ENCODE measurements at regions not wholly inside any gene's neighbourhood (a gene's known extent, or its start where the extent isn't known, plus 50 kb on each side); places are given as distances from the start of the nearest gene placed in this dataset.

- TF ChIP-seq ZC3H10 (CRISPR knock-in tag; IDR thresholded peaks at IDR 0.05) (no peak), TOX (CRISPR knock-in tag; IDR thresholded peaks at IDR 0.05; ENCODE audit: borderline replicate concordance) (no peak), CREB5 (CRISPR knock-in tag; IDR thresholded peaks at IDR 0.05; ENCODE audit: low read depth) (no peak), ZFP3 (CRISPR knock-in tag; IDR thresholded peaks at IDR 0.05) (no peak), SNAI2 (CRISPR knock-in tag; IDR thresholded peaks at IDR 0.05) (no peak)
- ATAC-seq: no peak
Measured at GRCh38 chr13:62524498-62524897, 1108.8 kb upstream of the PCDH20 start.

- TF ChIP-seq ZC3H10 (CRISPR knock-in tag; IDR thresholded peaks at IDR 0.05) (no peak), SNAI2 (CRISPR knock-in tag; IDR thresholded peaks at IDR 0.05) (no peak), ARNTL (CRISPR knock-in tag; IDR thresholded peaks at IDR 0.05; ENCODE audit: borderline replicate concordance, low read depth) (no peak), PATZ1 (CRISPR knock-in tag; IDR thresholded peaks at IDR 0.05; ENCODE audit: borderline replicate concordance) (no peak)
Measured at GRCh38 chr13:62524061-62524460, 1108.4 kb upstream of the PCDH20 start.

GRCh38 chr13:62512194-62513141 lies 1096.8 kb upstream of the PCDH20 start:
- peak; percentile 91 for ATAC-seq
- TF ChIP-seq ISL1 (CRISPR knock-in tag; IDR thresholded peaks at IDR 0.05): no peak

More at GRCh38 chr13:62524061-62524460, 1108.4 kb upstream of the PCDH20 start:
- no peak for ATAC-seq

- TF ChIP-seq OSR1 (CRISPR knock-in tag; IDR thresholded peaks at IDR 0.05) (no peak), ZNF8 (CRISPR knock-in tag; IDR thresholded peaks at IDR 0.05) (no peak), TCF4 (CRISPR knock-in tag; IDR thresholded peaks at IDR 0.05; ENCODE audit: borderline replicate concordance) (no peak), PATZ1 (CRISPR knock-in tag; IDR thresholded peaks at IDR 0.05; ENCODE audit: borderline replicate concordance) (no peak)
- no peak for ATAC-seq
Measured at GRCh38 chr13:62510906-62511655, 1095.4 kb upstream of the PCDH20 start.

GRCh38 chr13:62502588-62502987 lies 1086.9 kb upstream of the PCDH20 start:
- TF ChIP-seq CSRNP3 (CRISPR knock-in tag; IDR thresholded peaks at IDR 0.05) (no peak), OSR1 (CRISPR knock-in tag; IDR thresholded peaks at IDR 0.05) (no peak), CREB5 (CRISPR knock-in tag; IDR thresholded peaks at IDR 0.05; ENCODE audit: low read depth) (no peak), ARNTL (CRISPR knock-in tag; IDR thresholded peaks at IDR 0.05; ENCODE audit: borderline replicate concordance, low read depth) (no peak), ZFP30 (CRISPR knock-in tag; IDR thresholded peaks at IDR 0.05) (no peak), TOX (CRISPR knock-in tag; IDR thresholded peaks at IDR 0.05; ENCODE audit: borderline replicate concordance) (no peak)
- no peak for ATAC-seq
